ENCODE measurements at regions not wholly inside any gene's neighbourhood (a gene's known extent, or its start where the extent isn't known, plus 50 kb on each side); places are given as distances from the start of the nearest gene placed in this dataset.

- no peak for TF ChIP-seq ZNF687 (IDR thresholded peaks at IDR 0.05)
- TF ChIP-seq, protein P1, sequence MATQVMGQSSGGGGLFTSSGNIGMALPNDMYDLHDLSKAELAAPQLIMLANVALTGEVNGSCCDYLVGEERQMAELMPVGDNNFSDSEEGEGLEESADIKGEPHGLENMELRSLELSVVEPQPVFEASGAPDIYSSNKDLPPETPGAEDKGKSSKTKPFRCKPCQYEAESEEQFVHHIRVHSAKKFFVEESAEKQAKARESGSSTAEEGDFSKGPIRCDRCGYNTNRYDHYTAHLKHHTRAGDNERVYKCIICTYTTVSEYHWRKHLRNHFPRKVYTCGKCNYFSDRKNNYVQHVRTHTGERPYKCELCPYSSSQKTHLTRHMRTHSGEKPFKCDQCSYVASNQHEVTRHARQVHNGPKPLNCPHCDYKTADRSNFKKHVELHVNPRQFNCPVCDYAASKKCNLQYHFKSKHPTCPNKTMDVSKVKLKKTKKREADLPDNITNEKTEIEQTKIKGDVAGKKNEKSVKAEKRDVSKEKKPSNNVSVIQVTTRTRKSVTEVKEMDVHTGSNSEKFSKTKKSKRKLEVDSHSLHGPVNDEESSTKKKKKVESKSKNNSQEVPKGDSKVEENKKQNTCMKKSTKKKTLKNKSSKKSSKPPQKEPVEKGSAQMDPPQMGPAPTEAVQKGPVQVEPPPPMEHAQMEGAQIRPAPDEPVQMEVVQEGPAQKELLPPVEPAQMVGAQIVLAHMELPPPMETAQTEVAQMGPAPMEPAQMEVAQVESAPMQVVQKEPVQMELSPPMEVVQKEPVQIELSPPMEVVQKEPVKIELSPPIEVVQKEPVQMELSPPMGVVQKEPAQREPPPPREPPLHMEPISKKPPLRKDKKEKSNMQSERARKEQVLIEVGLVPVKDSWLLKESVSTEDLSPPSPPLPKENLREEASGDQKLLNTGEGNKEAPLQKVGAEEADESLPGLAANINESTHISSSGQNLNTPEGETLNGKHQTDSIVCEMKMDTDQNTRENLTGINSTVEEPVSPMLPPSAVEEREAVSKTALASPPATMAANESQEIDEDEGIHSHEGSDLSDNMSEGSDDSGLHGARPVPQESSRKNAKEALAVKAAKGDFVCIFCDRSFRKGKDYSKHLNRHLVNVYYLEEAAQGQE (IDR thresholded peaks at IDR 0.05; ENCODE audit: low read depth, low read length): no peak
- no peak for TF ChIP-seq RELB (IDR thresholded peaks at IDR 0.05; ENCODE audit: low read depth)
- no peak for TF ChIP-seq ZNF384 (IDR thresholded peaks at IDR 0.05; ENCODE audit: borderline replicate concordance, low read depth, low read length)
- TF ChIP-seq CHD4 (IDR thresholded peaks at IDR 0.05): no peak
- no peak for TF ChIP-seq ATF7 (IDR thresholded peaks at IDR 0.05; ENCODE audit: low read depth)
- TF ChIP-seq IRF3 (IDR thresholded peaks at IDR 0.05): no peak
- TF ChIP-seq CEBPZ (IDR thresholded peaks at IDR 0.05; ENCODE audit: low read depth, low read length): no peak
- no peak for TF ChIP-seq HCFC1 (IDR thresholded peaks at IDR 0.05; ENCODE audit: low read length)
- TF ChIP-seq USF2 (IDR thresholded peaks at IDR 0.05; ENCODE audit: borderline replicate concordance, low read depth, low read length): no peak
- no peak for TF ChIP-seq TARDBP (IDR thresholded peaks at IDR 0.05; ENCODE audit: borderline replicate concordance)
Observed at GRCh38 chr7:420142-421093, 99.2 kb downstream of the PDGFA start (continued).

Data from GM12878 (cell line).